Transverse colon (tissue), 4 donors: ENCODE measurements at regions not wholly inside any gene's neighbourhood (a gene's known extent, or its start where the extent isn't known, plus 50 kb on each side); places are given as distances from the start of the nearest gene placed in this dataset.

ENCODE experiments used
- EP300 ChIP-seq: sonication (generic); formaldehyde crosslinking; IDR thresholded peaks from one replicate; pipeline ENCODE4 v1.6.1; 2017; ENCODE audit warnings: antibody characterized with exemption, low read depth
- POLR2A ChIP-seq: fragments of 450-650 bp; IDR thresholded peaks from one replicate; pipeline ENCODE4 v1.6.1; 2016; ENCODE audit warnings: antibody characterized with exemption, mild to moderate bottlenecking, moderate library complexity
- POLR2AphosphoS5 ChIP-seq, 3 donors: sonication (generic); formaldehyde crosslinking; IDR thresholded peaks; one replicate each; pipeline ENCODE4 v1.6.1; 2016; ENCODE audit warnings: antibody characterized with exemption in 3 of 3
- TF ChIP-seq, protein P1 (sequence below), 5 experiments: fragments of 200-600 bp in 3 of 5; fragments of 450-650 bp in 2 of 5; sonication (generic) in 3 of 5; IDR thresholded peaks; 1 replicate in 2 of 5; 2 replicates in 3 of 5; pipeline ENCODE4 v1.5.1; 2016 to 2017; ENCODE audit warnings: antibody characterized with exemption in 5 of 5, inconsistent platforms in 3 of 5, mild to moderate bottlenecking in 2 of 5, moderate library complexity in 1 of 5

DNA sequence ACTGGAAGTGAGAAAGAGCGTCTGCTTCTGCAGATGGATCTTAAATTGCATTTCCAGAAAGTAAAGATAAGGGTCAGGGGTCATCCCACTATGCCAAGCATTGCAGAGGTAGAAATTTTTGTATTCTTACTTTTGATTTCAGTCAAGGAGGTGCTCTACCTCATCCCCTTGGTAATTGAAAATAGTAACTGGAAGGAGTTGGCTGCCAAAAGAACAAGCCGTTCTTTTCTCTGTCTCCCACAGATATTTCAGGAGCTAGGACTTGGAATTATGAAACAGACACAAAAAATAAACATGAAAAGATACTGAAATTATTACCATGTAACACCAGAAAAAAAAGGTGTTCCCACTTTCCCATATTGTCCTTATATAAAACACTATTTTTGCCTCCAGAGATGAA is 309.9 kb upstream of the UMPS start:
- TF ChIP-seq POLR2A (no peak), POLR2AphosphoS5 (IDR thresholded peaks at IDR 0.05) (no peak), EP300 (no peak)
- TF ChIP-seq, protein P1, sequence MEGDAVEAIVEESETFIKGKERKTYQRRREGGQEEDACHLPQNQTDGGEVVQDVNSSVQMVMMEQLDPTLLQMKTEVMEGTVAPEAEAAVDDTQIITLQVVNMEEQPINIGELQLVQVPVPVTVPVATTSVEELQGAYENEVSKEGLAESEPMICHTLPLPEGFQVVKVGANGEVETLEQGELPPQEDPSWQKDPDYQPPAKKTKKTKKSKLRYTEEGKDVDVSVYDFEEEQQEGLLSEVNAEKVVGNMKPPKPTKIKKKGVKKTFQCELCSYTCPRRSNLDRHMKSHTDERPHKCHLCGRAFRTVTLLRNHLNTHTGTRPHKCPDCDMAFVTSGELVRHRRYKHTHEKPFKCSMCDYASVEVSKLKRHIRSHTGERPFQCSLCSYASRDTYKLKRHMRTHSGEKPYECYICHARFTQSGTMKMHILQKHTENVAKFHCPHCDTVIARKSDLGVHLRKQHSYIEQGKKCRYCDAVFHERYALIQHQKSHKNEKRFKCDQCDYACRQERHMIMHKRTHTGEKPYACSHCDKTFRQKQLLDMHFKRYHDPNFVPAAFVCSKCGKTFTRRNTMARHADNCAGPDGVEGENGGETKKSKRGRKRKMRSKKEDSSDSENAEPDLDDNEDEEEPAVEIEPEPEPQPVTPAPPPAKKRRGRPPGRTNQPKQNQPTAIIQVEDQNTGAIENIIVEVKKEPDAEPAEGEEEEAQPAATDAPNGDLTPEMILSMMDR (IDR thresholded peaks at IDR 0.05): no peak
